ENCODE measurements at regions not wholly inside any gene's neighbourhood (a gene's known extent, or its start where the extent isn't known, plus 50 kb on each side); places are given as distances from the start of the nearest gene placed in this dataset.

- TF ChIP-seq TMF1 (CRISPR knock-in tag; IDR thresholded peaks at IDR 0.05; ENCODE audit: low read depth) (no peak), ZNF768 (CRISPR knock-in tag; IDR thresholded peaks at IDR 0.05) (no peak), EZH2 (conservative IDR thresholded peaks at IDR 0.05; ENCODE audit: low read depth, low read length) (no peak), KLF13 (CRISPR knock-in tag; IDR thresholded peaks at IDR 0.05) (no peak), ZNF337 (CRISPR knock-in tag; IDR thresholded peaks at IDR 0.05; ENCODE audit: borderline replicate concordance, low read depth) (no peak), CTCF (CRISPR knock-in tag; IDR thresholded peaks at IDR 0.05) (no peak), ZSCAN12 (CRISPR knock-in tag; IDR thresholded peaks at IDR 0.05) (no peak), KAT7 (CRISPR knock-in tag; IDR thresholded peaks at IDR 0.05; ENCODE audit: borderline replicate concordance) (no peak), HOXA7 (CRISPR knock-in tag; IDR thresholded peaks at IDR 0.05) (no peak), ZC3H4 (CRISPR knock-in tag; IDR thresholded peaks at IDR 0.05; ENCODE audit: borderline replicate concordance) (no peak), ZZZ3 (CRISPR knock-in tag; IDR thresholded peaks at IDR 0.05; ENCODE audit: borderline replicate concordance) (no peak), EP300 (IDR thresholded peaks at IDR 0.05; ENCODE audit: low read depth in 2 of 2, low read length in 2 of 2) (no peak), EP300 (CRISPR knock-in tag; IDR thresholded peaks at IDR 0.05; ENCODE audit: borderline replicate concordance) (no peak)
Measured at GRCh38 chr6:86775893-86776292, 161.4 kb upstream of the HTR1E start.
